ENCODE measurements at regions not wholly inside any gene's neighbourhood (a gene's known extent, or its start where the extent isn't known, plus 50 kb on each side); places are given as distances from the start of the nearest gene placed in this dataset.

DNA sequence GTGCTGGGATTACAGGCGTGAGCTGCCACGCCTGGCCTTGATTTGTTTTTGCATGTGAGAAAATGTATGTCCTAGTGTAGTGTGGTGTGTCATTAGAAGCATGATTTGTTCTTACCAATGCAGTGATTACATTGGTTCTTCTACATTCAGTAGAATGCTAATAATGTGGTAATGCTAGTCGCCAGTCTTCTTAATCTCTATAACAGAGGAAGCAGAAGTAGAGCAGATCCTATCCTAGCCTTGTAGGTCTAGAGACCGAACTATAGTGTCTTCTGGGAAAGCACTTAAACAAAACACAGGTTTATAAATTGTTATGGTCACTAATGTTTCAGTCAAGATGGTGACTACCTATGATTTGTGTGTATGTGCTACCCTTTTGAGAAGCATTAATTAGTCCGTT lies 197.5 kb upstream of the DMRT1 start:
- intact Hi-C loops (cut with DNase I, micrococcal nuclease): no loop called here
- POLR2A ChIA-PET: no interaction called here
- H3K9me3 Mint-ChIP-seq: no peaks in the 10 kb centered on the region

DNA sequence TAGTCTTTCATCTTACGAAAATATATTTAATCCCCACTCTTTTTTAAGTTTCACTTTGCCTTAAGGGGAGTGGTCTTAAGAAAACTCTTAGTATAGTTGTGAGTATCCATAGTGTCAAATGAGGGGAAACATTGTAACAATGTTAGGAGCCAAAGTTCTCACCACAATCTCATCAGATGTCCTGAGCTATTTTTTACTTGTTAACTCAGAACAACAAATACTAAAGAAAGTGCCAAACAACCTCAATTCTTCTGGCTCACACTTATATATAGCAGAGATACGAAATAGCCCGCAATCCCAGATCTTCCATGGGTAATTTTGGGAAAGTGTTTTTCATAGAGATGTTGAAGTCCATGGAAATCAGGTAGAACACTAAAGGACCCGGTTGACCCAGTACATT lies 194.0 kb upstream of the DMRT1 start:
- no peak overlapping the region for H3K27ac ChIP-seq (ENCODE audit: low read depth in 1 of 2, low read length in 2 of 2)
- no peaks in the 10 kb centered on the region for H3K27me3 ChIP-seq (ENCODE audit: control insufficient read depth in 1 of 2, insufficient read depth in 2 of 2, low read length in 2 of 2)
- Mint-ChIP-seq H3K36me3 (ENCODE audit: low read depth) (no peaks in the 10 kb centered on the region), H3K4me3 (no peak overlapping the region), H3K9me3 (no peaks in the 10 kb centered on the region), H3K27ac (no peak overlapping the region), H3K27me3 (no peaks in the 10 kb centered on the region), H3K4me1 (ENCODE audit: low read depth) (peaks cover 20% of the 10 kb centered on the region)
- ATAC-seq (ENCODE audit: poor library complexity): no peak
- ChIA-PET POLR2A (no interaction called here), CTCF (no interaction called here)
- peaks cover 9% of the 10 kb centered on the region for H3K4me1 ChIP-seq (ENCODE audit: insufficient read depth, low read length)
- H3K36me3 ChIP-seq (ENCODE audit: insufficient read depth, low read length): no peaks in the 10 kb centered on the region
- H3K4me3 ChIP-seq (ENCODE audit: low read length): no peak overlapping the region
- intact Hi-C loops (cut with DNase I, micrococcal nuclease): no loop called here
- TF ChIP-seq, protein P1, sequence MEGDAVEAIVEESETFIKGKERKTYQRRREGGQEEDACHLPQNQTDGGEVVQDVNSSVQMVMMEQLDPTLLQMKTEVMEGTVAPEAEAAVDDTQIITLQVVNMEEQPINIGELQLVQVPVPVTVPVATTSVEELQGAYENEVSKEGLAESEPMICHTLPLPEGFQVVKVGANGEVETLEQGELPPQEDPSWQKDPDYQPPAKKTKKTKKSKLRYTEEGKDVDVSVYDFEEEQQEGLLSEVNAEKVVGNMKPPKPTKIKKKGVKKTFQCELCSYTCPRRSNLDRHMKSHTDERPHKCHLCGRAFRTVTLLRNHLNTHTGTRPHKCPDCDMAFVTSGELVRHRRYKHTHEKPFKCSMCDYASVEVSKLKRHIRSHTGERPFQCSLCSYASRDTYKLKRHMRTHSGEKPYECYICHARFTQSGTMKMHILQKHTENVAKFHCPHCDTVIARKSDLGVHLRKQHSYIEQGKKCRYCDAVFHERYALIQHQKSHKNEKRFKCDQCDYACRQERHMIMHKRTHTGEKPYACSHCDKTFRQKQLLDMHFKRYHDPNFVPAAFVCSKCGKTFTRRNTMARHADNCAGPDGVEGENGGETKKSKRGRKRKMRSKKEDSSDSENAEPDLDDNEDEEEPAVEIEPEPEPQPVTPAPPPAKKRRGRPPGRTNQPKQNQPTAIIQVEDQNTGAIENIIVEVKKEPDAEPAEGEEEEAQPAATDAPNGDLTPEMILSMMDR (IDR thresholded peaks at IDR 0.05): no peak
- DNase-seq: no peak
- H3K9me3 ChIP-seq (ENCODE audit: control insufficient read depth in 1 of 2, insufficient read depth in 1 of 2, low read length in 2 of 2): no peaks in the 10 kb centered on the region

More for the DNA sequence above, 197.5 kb upstream of the DMRT1 start:
- TF ChIP-seq, protein P1 (IDR thresholded peaks at IDR 0.05): no peak
- no peaks in the 10 kb centered on the region for H3K27me3 Mint-ChIP-seq
- H3K4me1 Mint-ChIP-seq (ENCODE audit: low read depth): peaks cover 11% of the 10 kb centered on the region
- Histone ChIP-seq H3K36me3 (ENCODE audit: insufficient read depth, low read length) (no peaks in the 10 kb centered on the region), H3K27me3 (ENCODE audit: control insufficient read depth in 1 of 2, insufficient read depth in 2 of 2, low read length in 2 of 2) (no peaks in the 10 kb centered on the region), H3K4me3 (ENCODE audit: low read length) (no peak overlapping the region), H3K9me3 (ENCODE audit: control insufficient read depth in 1 of 2, insufficient read depth in 1 of 2, low read length in 2 of 2) (no peaks in the 10 kb centered on the region), H3K4me1 (ENCODE audit: insufficient read depth, low read length) (no peaks in the 10 kb centered on the region), H3K27ac (ENCODE audit: low read depth in 1 of 2, low read length in 2 of 2) (no peak overlapping the region)
- ATAC-seq (ENCODE audit: poor library complexity) (no peak), DNase-seq (no peak)
- CTCF ChIA-PET: no interaction called here
- H3K36me3 Mint-ChIP-seq (ENCODE audit: low read depth): no peaks in the 10 kb centered on the region
- H3K4me3 Mint-ChIP-seq: no peak overlapping the region
- H3K27ac Mint-ChIP-seq: no peak overlapping the region

DNA sequence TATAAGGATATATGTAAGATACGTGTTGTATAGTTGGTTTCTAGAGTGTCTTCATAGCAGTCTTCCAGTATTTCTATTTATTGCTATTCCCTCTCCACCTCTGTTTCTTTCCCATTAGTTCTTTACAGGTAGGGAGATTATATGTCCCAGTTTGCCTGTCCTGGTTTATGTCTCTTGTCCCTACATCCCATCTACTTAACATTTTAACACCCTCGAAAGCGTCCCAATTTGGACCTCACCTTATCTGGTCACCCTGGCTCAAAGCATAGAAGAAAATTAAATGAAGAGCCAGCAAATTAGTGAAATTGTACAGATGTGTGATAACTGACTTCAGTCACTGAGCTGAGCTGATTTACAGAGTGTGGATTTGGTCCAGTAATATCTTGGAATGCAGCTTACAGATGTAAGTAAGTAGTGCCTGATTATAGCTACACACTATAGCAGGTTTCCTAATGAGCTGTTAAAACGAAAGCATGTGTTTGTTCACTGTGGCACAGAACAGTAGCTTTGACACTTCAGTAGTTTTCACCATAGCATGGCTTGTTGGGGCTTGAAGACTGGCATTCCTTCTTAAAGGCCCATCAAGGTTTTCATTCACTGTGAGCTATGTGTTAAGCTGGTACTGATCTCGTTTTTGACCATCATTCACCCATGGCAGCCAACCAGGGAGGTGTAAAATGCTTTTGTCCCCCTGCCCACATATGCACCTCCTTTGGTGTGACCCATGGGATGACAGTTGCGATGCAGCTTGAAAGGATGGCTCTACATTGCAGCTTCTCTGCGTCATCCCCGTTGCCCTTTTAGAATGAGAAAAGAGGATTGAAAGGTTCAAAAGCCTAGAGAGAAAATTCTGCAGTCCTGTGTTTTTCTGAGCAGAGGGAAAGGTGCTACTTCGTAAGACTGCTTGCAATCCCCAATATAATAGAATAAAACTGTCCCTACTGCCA lies 192.1 kb upstream of the DMRT1 start:
- ATAC-seq (ENCODE audit: poor library complexity) (no peak), DNase-seq (no peak)

More for the DNA sequence above, 192.1 kb upstream of the DMRT1 start:
- Mint-ChIP-seq H3K27ac (no peak overlapping the region), H3K27me3 (no peaks in the 10 kb centered on the region), H3K9me3 (no peaks in the 10 kb centered on the region), H3K4me3 (peak overlapping the region; percentile 82), H3K4me1 (ENCODE audit: low read depth) (peaks cover 20% of the 10 kb centered on the region), H3K36me3 (ENCODE audit: low read depth) (no peaks in the 10 kb centered on the region)
- intact Hi-C loops (cut with DNase I, micrococcal nuclease): loop anchor here (1.0 kb wide), 1 partner anchor 8 kb away; no protein-coding TSS in a partner anchor
- Histone ChIP-seq H3K27me3 (ENCODE audit: control insufficient read depth in 1 of 2, insufficient read depth in 2 of 2, low read length in 2 of 2) (no peaks in the 10 kb centered on the region), H3K9me3 (ENCODE audit: control insufficient read depth in 1 of 2, insufficient read depth in 1 of 2, low read length in 2 of 2) (no peaks in the 10 kb centered on the region), H3K4me3 (ENCODE audit: low read length) (no peak overlapping the region), H3K4me1 (ENCODE audit: insufficient read depth, low read length) (peaks cover 9% of the 10 kb centered on the region), H3K27ac (ENCODE audit: low read depth in 1 of 2, low read length in 2 of 2) (no peak overlapping the region), H3K36me3 (ENCODE audit: insufficient read depth, low read length) (no peaks in the 10 kb centered on the region)
- ChIA-PET CTCF (no interaction called here), POLR2A (no interaction called here)
- TF ChIP-seq, protein P1 (IDR thresholded peaks at IDR 0.05): no peak
